ENCODE measurements at regions not wholly inside any gene's neighbourhood (a gene's known extent, or its start where the extent isn't known, plus 50 kb on each side); places are given as distances from the start of the nearest gene placed in this dataset.

GRCh38 chr11:39078465-39078864 is 2381.0 kb downstream of the LRRC4C start:
- no peaks in the 10 kb centered on the region for H3K9me3 ChIP-seq (ENCODE audit: low read depth)
- no peaks in the 10 kb centered on the region for H3K4me1 ChIP-seq (ENCODE audit: low read depth)
- TF ChIP-seq, protein P1, sequence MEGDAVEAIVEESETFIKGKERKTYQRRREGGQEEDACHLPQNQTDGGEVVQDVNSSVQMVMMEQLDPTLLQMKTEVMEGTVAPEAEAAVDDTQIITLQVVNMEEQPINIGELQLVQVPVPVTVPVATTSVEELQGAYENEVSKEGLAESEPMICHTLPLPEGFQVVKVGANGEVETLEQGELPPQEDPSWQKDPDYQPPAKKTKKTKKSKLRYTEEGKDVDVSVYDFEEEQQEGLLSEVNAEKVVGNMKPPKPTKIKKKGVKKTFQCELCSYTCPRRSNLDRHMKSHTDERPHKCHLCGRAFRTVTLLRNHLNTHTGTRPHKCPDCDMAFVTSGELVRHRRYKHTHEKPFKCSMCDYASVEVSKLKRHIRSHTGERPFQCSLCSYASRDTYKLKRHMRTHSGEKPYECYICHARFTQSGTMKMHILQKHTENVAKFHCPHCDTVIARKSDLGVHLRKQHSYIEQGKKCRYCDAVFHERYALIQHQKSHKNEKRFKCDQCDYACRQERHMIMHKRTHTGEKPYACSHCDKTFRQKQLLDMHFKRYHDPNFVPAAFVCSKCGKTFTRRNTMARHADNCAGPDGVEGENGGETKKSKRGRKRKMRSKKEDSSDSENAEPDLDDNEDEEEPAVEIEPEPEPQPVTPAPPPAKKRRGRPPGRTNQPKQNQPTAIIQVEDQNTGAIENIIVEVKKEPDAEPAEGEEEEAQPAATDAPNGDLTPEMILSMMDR (IDR thresholded peaks at IDR 0.05; ENCODE audit: low read depth, low read length): no peak
- H3K4me3 ChIP-seq: no peak overlapping the region
- DNase-seq (ENCODE audit: low read depth in 1 of 2, low spot score in 1 of 2): no peak
- no peak overlapping the region for H3K27ac ChIP-seq
- no peaks in the 10 kb centered on the region for H3K27me3 ChIP-seq
- no peaks in the 10 kb centered on the region for H3K36me3 ChIP-seq

GRCh38 chr11:39037611-39038010 is 2421.8 kb downstream of the LRRC4C start:
- no peaks in the 10 kb centered on the region for H3K36me3 ChIP-seq
- TF ChIP-seq, protein P1 (IDR thresholded peaks at IDR 0.05; ENCODE audit: low read depth, low read length): no peak
- no peaks in the 10 kb centered on the region for H3K27me3 ChIP-seq
- no peaks in the 10 kb centered on the region for H3K4me1 ChIP-seq (ENCODE audit: low read depth)
- H3K4me3 ChIP-seq: no peak overlapping the region
- H3K9me3 ChIP-seq (ENCODE audit: low read depth): no peaks in the 10 kb centered on the region
- H3K27ac ChIP-seq: no peak overlapping the region
- DNase-seq (ENCODE audit: low read depth in 1 of 2, low spot score in 1 of 2): no peak

DNA sequence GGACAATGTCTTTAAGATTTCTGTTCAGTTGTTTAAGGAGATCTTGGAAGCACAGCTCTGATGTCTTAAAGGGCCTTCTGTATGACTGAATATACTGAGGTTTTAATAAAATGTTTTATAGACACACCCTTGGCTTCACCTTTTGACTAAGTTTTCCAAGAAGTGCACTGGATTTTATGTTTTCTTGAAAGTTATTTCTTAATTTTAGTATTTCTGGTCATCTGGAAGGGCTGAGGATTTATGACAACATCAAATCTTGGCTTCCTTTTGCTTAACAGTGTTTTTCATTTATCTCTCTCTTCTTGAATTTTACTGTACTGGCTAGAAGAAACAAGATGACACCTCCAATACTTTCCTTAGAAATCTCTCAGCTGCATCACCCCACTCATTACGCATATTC is 2423.4 kb downstream of the LRRC4C start:
- Histone ChIP-seq H3K27me3 (no peaks in the 10 kb centered on the region), H3K9me3 (ENCODE audit: low read depth) (no peaks in the 10 kb centered on the region), H3K36me3 (no peaks in the 10 kb centered on the region), H3K4me1 (ENCODE audit: low read depth) (no peaks in the 10 kb centered on the region), H3K4me3 (no peak overlapping the region), H3K27ac (no peak overlapping the region)
- no peak for DNase-seq (ENCODE audit: low read depth in 1 of 2, low spot score in 1 of 2)
- TF ChIP-seq, protein P1 (IDR thresholded peaks at IDR 0.05; ENCODE audit: low read depth, low read length): no peak

GRCh38 chr11:39021539-39021938 is 2423.5 kb upstream of the RAG2 start:
- DNase-seq (ENCODE audit: low read depth in 1 of 2, low spot score in 1 of 2): no peak
- TF ChIP-seq, protein P1 (IDR thresholded peaks at IDR 0.05; ENCODE audit: low read depth, low read length): no peak
- H3K27me3 ChIP-seq: no peaks in the 10 kb centered on the region
- H3K36me3 ChIP-seq: no peaks in the 10 kb centered on the region
- no peaks in the 10 kb centered on the region for H3K9me3 ChIP-seq (ENCODE audit: low read depth)
- H3K4me3 ChIP-seq: no peak overlapping the region
- H3K27ac ChIP-seq: no peak overlapping the region
- no peaks in the 10 kb centered on the region for H3K4me1 ChIP-seq (ENCODE audit: low read depth)

GRCh38 chr11:39011797-39012196 is 2413.8 kb upstream of the RAG2 start:
- Histone ChIP-seq H3K4me1 (ENCODE audit: low read depth) (no peaks in the 10 kb centered on the region), H3K4me3 (no peak overlapping the region), H3K27me3 (no peaks in the 10 kb centered on the region), H3K27ac (no peak overlapping the region), H3K36me3 (no peaks in the 10 kb centered on the region), H3K9me3 (ENCODE audit: low read depth) (no peaks in the 10 kb centered on the region)
- TF ChIP-seq, protein P1 (IDR thresholded peaks at IDR 0.05; ENCODE audit: low read depth, low read length): no peak
- DNase-seq (ENCODE audit: low read depth in 1 of 2, low spot score in 1 of 2): no peak

GRCh38 chr11:38990841-38991240 is 2392.8 kb upstream of the RAG2 start:
- H3K9me3 ChIP-seq (ENCODE audit: low read depth): no peaks in the 10 kb centered on the region
- no peak overlapping the region for H3K27ac ChIP-seq
- DNase-seq (ENCODE audit: low read depth in 1 of 2, low spot score in 1 of 2): no peak
- no peaks in the 10 kb centered on the region for H3K27me3 ChIP-seq
- no peaks in the 10 kb centered on the region for H3K4me1 ChIP-seq (ENCODE audit: low read depth)
- TF ChIP-seq, protein P1 (IDR thresholded peaks at IDR 0.05; ENCODE audit: low read depth, low read length): no peak
- no peaks in the 10 kb centered on the region for H3K36me3 ChIP-seq
- H3K4me3 ChIP-seq: no peak overlapping the region
